SK-N-MC (cell line): ENCODE measurements at regions not wholly inside any gene's neighbourhood (a gene's known extent, or its start where the extent isn't known, plus 50 kb on each side); places are given as distances from the start of the nearest gene placed in this dataset.
"Not testable (repeated sequence)": the region's sequence is repeated elsewhere in the genome, so short reads cannot be mapped to it uniquely, and the experiment has no call there.

Experiments used
- DNase-seq: peaks from one replicate; pipeline ENCODE4 v3.0.0-alpha.2; 2011; ENCODE audit warnings: low read depth, low spot score
- H3K27ac ChIP-seq: fragments of 200-600 bp; sonication (generic); 2 replicates; pipeline ENCODE4 v1.5.1; 2016; ENCODE audit warnings: mixed run types
- H3K36me3 ChIP-seq: fragments of 200-600 bp; sonication (generic); 2 replicates; pipeline ENCODE4 v1.6.1; 2017; ENCODE audit warnings: antibody characterized with exemption, low read length, mixed read lengths; ENCODE audit not compliant: insufficient read depth
- H3K4me3 ChIP-seq: fragments of 200-600 bp; sonication (generic); 2 replicates; pipeline ENCODE4 v1.5.1; 2016
- H3K9ac ChIP-seq: fragments of 200-600 bp; sonication (generic); 2 replicates; pipeline ENCODE4 v1.8.0; 2017; ENCODE audit warnings: mixed run types, mixed read lengths; ENCODE audit not compliant: insufficient read length
- H3K9me3 ChIP-seq: fragments of 200-600 bp; sonication (generic); 2 replicates; pipeline ENCODE4 v1.6.1; 2017; ENCODE audit warnings: low read depth, mild to moderate bottlenecking, antibody characterized with exemption, low read length, moderate library complexity, mixed read lengths
- EZH2 ChIP-seq: fragments of 200-600 bp; sonication (generic); IDR thresholded peaks from one replicate; pipeline ENCODE4 v1.6.1; 2017; ENCODE audit warnings: antibody characterized with exemption
- FOXP2 ChIP-seq: optimal IDR thresholded peaks from 2 replicates; pipeline ENCODE3; 2011; ENCODE audit warnings: mild to moderate bottlenecking, moderate library complexity; ENCODE audit not compliant: insufficient read depth; ENCODE audit errors: extremely low read length, control extremely low read depth
- POLR2AphosphoS5 ChIP-seq: IDR thresholded peaks from 2 replicates; pipeline ENCODE4 v1.6.1; 2012; ENCODE audit warnings: mild to moderate bottlenecking, low read depth, low read length, borderline replicate concordance

- no peaks in the 10 kb centered on the region for H3K9me3 ChIP-seq
- no peak overlapping the region for H3K9ac ChIP-seq
- no peak overlapping the region for H3K27ac ChIP-seq
- H3K36me3 ChIP-seq: no peaks in the 10 kb centered on the region
- no peak for DNase-seq
- no peak overlapping the region for H3K4me3 ChIP-seq
- no peak for TF ChIP-seq FOXP2
- no peak for TF ChIP-seq POLR2AphosphoS5
- TF ChIP-seq EZH2: no peak
Measured at GRCh38 chr6:120938164-120938875, 396.0 kb downstream of the TBC1D32 start.

- TF ChIP-seq FOXP2: no peak
- no peak for TF ChIP-seq EZH2
- TF ChIP-seq POLR2AphosphoS5: no peak
- no peak for DNase-seq
- H3K27ac ChIP-seq: no peak overlapping the region
- H3K4me3 ChIP-seq: no peak overlapping the region
- H3K9ac ChIP-seq: no peak overlapping the region
- H3K36me3 ChIP-seq: no peaks in the 10 kb centered on the region
- no peaks in the 10 kb centered on the region for H3K9me3 ChIP-seq
Measured at GRCh38 chr6:120935908-120936307, 398.4 kb downstream of the TBC1D32 start.

- no peaks in the 10 kb centered on the region for H3K36me3 ChIP-seq
- no peak overlapping the region for H3K4me3 ChIP-seq
- H3K27ac ChIP-seq: no peak overlapping the region
- no peak for DNase-seq
- TF ChIP-seq POLR2AphosphoS5 (no peak), EZH2 (no peak), FOXP2 (no peak)
- H3K9me3 ChIP-seq: no peaks in the 10 kb centered on the region
- H3K9ac ChIP-seq: no peak overlapping the region
Measured at GRCh38 chr6:120935016-120935415, 399.3 kb downstream of the TBC1D32 start.

- H3K9me3 ChIP-seq, H3K4me3 ChIP-seq, DNase-seq, H3K27ac ChIP-seq, H3K36me3 ChIP-seq, H3K9ac ChIP-seq: not testable (repeated sequence)
Measured at GRCh38 chr6:120931520-120932180, 402.6 kb downstream of the TBC1D32 start.

GRCh38 chr6:120930500-120930899, 403.8 kb downstream of the TBC1D32 start:
- DNase-seq, H3K27ac ChIP-seq, H3K36me3 ChIP-seq, H3K9ac ChIP-seq, H3K4me3 ChIP-seq, H3K9me3 ChIP-seq: not testable (repeated sequence)

GRCh38 chr6:120924214-120924613, 410.1 kb downstream of the TBC1D32 start:
- Histone ChIP-seq H3K9ac (no peak overlapping the region), H3K27ac (no peak overlapping the region), H3K4me3 (no peak overlapping the region), H3K9me3 (no peaks in the 10 kb centered on the region), H3K36me3 (no peaks in the 10 kb centered on the region)
- no peak for TF ChIP-seq EZH2
- no peak for TF ChIP-seq POLR2AphosphoS5
- TF ChIP-seq FOXP2: no peak
- DNase-seq: no peak

GRCh38 chr6:120918137-120918536, 416.1 kb downstream of the TBC1D32 start:
- Histone ChIP-seq H3K36me3 (no peaks in the 10 kb centered on the region), H3K9me3 (no peaks in the 10 kb centered on the region), H3K9ac (no peak overlapping the region), H3K27ac (no peak overlapping the region), H3K4me3 (no peak overlapping the region)
- no peak for DNase-seq
- no peak for TF ChIP-seq FOXP2
- TF ChIP-seq POLR2AphosphoS5: no peak
- no peak for TF ChIP-seq EZH2

- Histone ChIP-seq H3K27ac (no peak overlapping the region), H3K9me3 (no peaks in the 10 kb centered on the region), H3K36me3 (no peaks in the 10 kb centered on the region), H3K4me3 (no peak overlapping the region), H3K9ac (no peak overlapping the region)
- TF ChIP-seq POLR2AphosphoS5 (no peak), EZH2 (no peak), FOXP2 (no peak)
- DNase-seq: no peak
Measured at GRCh38 chr6:120916844-120917243, 417.4 kb downstream of the TBC1D32 start.

- no peak for TF ChIP-seq FOXP2
- no peak for TF ChIP-seq POLR2AphosphoS5
- no peak for TF ChIP-seq EZH2
- DNase-seq: no peak
- H3K9ac ChIP-seq: no peak overlapping the region
- no peaks in the 10 kb centered on the region for H3K9me3 ChIP-seq
- no peak overlapping the region for H3K4me3 ChIP-seq
- no peaks in the 10 kb centered on the region for H3K36me3 ChIP-seq
- no peak overlapping the region for H3K27ac ChIP-seq
Measured at GRCh38 chr6:120913486-120913885, 420.8 kb downstream of the TBC1D32 start.
